K562 (cell line): ENCODE measurements at regions not wholly inside any gene's neighbourhood (a gene's known extent, or its start where the extent isn't known, plus 50 kb on each side); places are given as distances from the start of the nearest gene placed in this dataset.

ENCODE experiments used
- ATAC-seq: fragments of 200-7000 bp; cut with Tn5 transposase; 3 replicates; pipeline ENCODE4 v1.9.1; 2020; ENCODE audit warnings: moderate library complexity
- BruUV-seq: library from RNA; stranded (reverse); fragments of 400-500 nt; replicated peaks from 2 replicates; lab custom pipeline; 2021; lab: Mats Ljungman, UMichigan
- CTCF ChIA-PET: fragments of 300-600 bp; formaldehyde crosslinking; extraction: SDS; loops from one replicate; lab custom pipeline; 2021; ENCODE audit warnings: low intra/inter-chr PET ratio; lab: Yijun Ruan, JAX
- POLR2A ChIA-PET: fragments of 300-600, 350-650 bp; sonication (Branson Sonifier 250); formaldehyde crosslinking; extraction: SDS; loops from one replicate; lab custom pipeline; 2021; ENCODE audit warnings: antibody characterized with exemption, inconsistent platforms; lab: Yijun Ruan, JAX
- DNase-seq, 4 experiments: peaks; one replicate each; pipeline versions ENCODE4 v3.0.0 to v3.0.0-alpha.2; 2011 to 2018; ENCODE audit warnings: low spot score in 3 of 4, mixed read lengths in 3 of 4; ENCODE audit errors: extremely low read depth in 1 of 4
- FAIRE-seq: peaks from 2 replicates; lab custom pipeline; 2011; peaks lifted over from hg19 to GRCh38; lab: Jason Lieb, UNC
- H2AFZ ChIP-seq: 2 replicates; pipeline ENCODE4 v1.6.0; 2011; ENCODE audit warnings: low read depth, low read length, control low read depth, inconsistent platforms
- H3K27ac ChIP-seq: fragments of 200-600 bp; 3 replicates; pipeline ENCODE4 v1.8.0; 2011; ENCODE audit warnings: low read depth, mild to moderate bottlenecking, control low read depth, inconsistent platforms, low read length, moderate library complexity, mixed read lengths; ENCODE audit errors: extremely low read depth
- H3K27me3 ChIP-seq, 2 experiments: fragments of 300-600 bp in 1 of 2; 2 replicates in 1 of 2; 3 replicates in 1 of 2; pipeline versions ENCODE4 v1.6.0 to v1.8.0; 2011; ENCODE audit warnings: inconsistent platforms in 2 of 2, low read length in 2 of 2, mild to moderate bottlenecking in 1 of 2, mixed read lengths in 1 of 2, moderate library complexity in 1 of 2; ENCODE audit not compliant: control insufficient read depth in 2 of 2, insufficient read depth in 2 of 2
- H3K36me3 ChIP-seq: fragments of 300-600 bp; 3 replicates; pipeline ENCODE4 v1.8.0; 2011; ENCODE audit warnings: mild to moderate bottlenecking, low read length, inconsistent platforms; ENCODE audit not compliant: control insufficient read depth, insufficient read depth
- H3K4me1 ChIP-seq, 2 experiments: fragments of 200-600 bp in 1 of 2; replicated peaks in 1 of 2; 2 replicates in 1 of 2; 3 replicates in 1 of 2; pipeline versions ENCODE4 v1.5.1 to v1.8.0; 2011; ENCODE audit warnings: inconsistent platforms in 2 of 2, low read length in 2 of 2, mild to moderate bottlenecking in 1 of 2, mixed read lengths in 1 of 2, moderate library complexity in 1 of 2; ENCODE audit not compliant: control insufficient read depth in 2 of 2, insufficient read depth in 2 of 2
- H3K4me2 ChIP-seq: 2 replicates; pipeline ENCODE4 v1.6.1; 2011; ENCODE audit warnings: low read length, control low read depth, inconsistent platforms, mixed read lengths; ENCODE audit not compliant: insufficient read depth
- H3K4me3 ChIP-seq: fragments of 200-600 bp; sonication (generic), shearing (Covaris generic); 2 replicates; pipeline ENCODE4 v1.5.1; 2016; ENCODE audit warnings: control low read depth, inconsistent platforms
- H3K79me2 ChIP-seq: fragments of 200-600 bp; 3 replicates; pipeline ENCODE4 v1.8.0; 2011; ENCODE audit warnings: low read length, inconsistent platforms; ENCODE audit not compliant: control insufficient read depth, insufficient read depth
- H3K9ac ChIP-seq, 2 experiments: 2 replicates each; pipeline versions ENCODE4 v1.6.0 to v1.6.1; 2011; ENCODE audit warnings: low read depth in 2 of 2, low read length in 2 of 2, control low read depth in 1 of 2, inconsistent platforms in 1 of 2, mild to moderate bottlenecking in 1 of 2, mixed read lengths in 1 of 2; ENCODE audit not compliant: insufficient read depth in 1 of 2
- H3K9me1 ChIP-seq: one replicate; pipeline ENCODE4 v1.6.0; 2011; ENCODE audit warnings: inconsistent platforms, mild to moderate bottlenecking, low read length, moderate library complexity; ENCODE audit not compliant: control insufficient read depth, insufficient read depth
- H3K9me3 ChIP-seq: replicated peaks from 2 replicates; pipeline ENCODE4 v1.5.1; 2011; ENCODE audit warnings: low read depth, low read length, inconsistent platforms; ENCODE audit not compliant: control insufficient read depth, insufficient read depth
- H4K20me1 ChIP-seq: replicated peaks from 2 replicates; pipeline ENCODE4 v1.6.1; 2011; ENCODE audit warnings: low read length, inconsistent platforms, mixed read lengths; ENCODE audit not compliant: control insufficient read depth, insufficient read depth
- ADNP ChIP-seq: fragments of 200-800 bp; sonication (Bioruptor generic); IDR thresholded peaks from 2 replicates; pipeline ENCODE4 v1.6.1; 2016; ENCODE audit warnings: missing genetic modification characterization, missing compliant biosample characterization
- ETV1 ChIP-seq: fragments of 450-650 bp; conservative IDR thresholded peaks from 2 replicates; pipeline ENCODE4 v1.6.1; 2016; ENCODE audit warnings: missing genetic modification characterization, control low read depth, low read depth, missing compliant biosample characterization
- EZH2 ChIP-seq: IDR thresholded peaks from 2 replicates; pipeline ENCODE4 v1.6.1; 2012; ENCODE audit warnings: low read depth, mild to moderate bottlenecking, inconsistent platforms, low read length, borderline replicate concordance
- HMBOX1 ChIP-seq: sonication (generic); IDR thresholded peaks from 2 replicates; pipeline ENCODE4 v1.6.1; 2016
- POLR2AphosphoS5 ChIP-seq: IDR thresholded peaks from 2 replicates; pipeline ENCODE4 v1.6.1; 2011; ENCODE audit warnings: mild to moderate bottlenecking, low read depth, low read length, moderate library complexity; ENCODE audit not compliant: control insufficient read depth, insufficient read depth
- SAFB ChIP-seq: fragments of 200-400 bp; formaldehyde crosslinking; IDR thresholded peaks from 2 replicates; pipeline ENCODE4 v1.6.1; 2017; ENCODE audit warnings: low read depth, low read length, borderline replicate concordance
- WGBS: fragments of 100-300 bp; shearing (Covaris generic); methylation state at CpG from one replicate; pipeline ENCODE4 v1.1.6; 2016; ENCODE audit warnings: low coverage, mixed read lengths; ENCODE audit not compliant: insufficient coverage; ENCODE audit errors: missing lambda C conversion rate; 5-methylcytosine and 5-hydroxymethylcytosine counted together
- in situ Hi-C: fragments of 300-500 bp; cut with MboI; formaldehyde crosslinking; loops from 4 replicates; pipeline ENCODE4 v1.15.0; 2018; ENCODE audit warnings: inconsistent platforms, mixed read lengths
- intact Hi-C: fragments of 100-400 bp; cut with micrococcal nuclease; formaldehyde crosslinking; loops from 2 replicates; pipeline ENCODE4 v1.14.2; 2022
- TF ChIP-seq, protein P1 (sequence below): fragments of 200-800 bp; sonication (Bioruptor generic); IDR thresholded peaks from 2 replicates; pipeline ENCODE4 v1.6.1; 2017; ENCODE audit warnings: missing genetic modification characterization, missing compliant biosample characterization
- TF ChIP-seq, protein P2 (sequence below): fragments of 450-650 bp; conservative IDR thresholded peaks from 2 replicates; pipeline ENCODE4 v1.6.1; 2016; ENCODE audit warnings: missing genetic modification characterization, low read depth, mild to moderate bottlenecking, missing compliant biosample characterization, moderate library complexity

DNA sequence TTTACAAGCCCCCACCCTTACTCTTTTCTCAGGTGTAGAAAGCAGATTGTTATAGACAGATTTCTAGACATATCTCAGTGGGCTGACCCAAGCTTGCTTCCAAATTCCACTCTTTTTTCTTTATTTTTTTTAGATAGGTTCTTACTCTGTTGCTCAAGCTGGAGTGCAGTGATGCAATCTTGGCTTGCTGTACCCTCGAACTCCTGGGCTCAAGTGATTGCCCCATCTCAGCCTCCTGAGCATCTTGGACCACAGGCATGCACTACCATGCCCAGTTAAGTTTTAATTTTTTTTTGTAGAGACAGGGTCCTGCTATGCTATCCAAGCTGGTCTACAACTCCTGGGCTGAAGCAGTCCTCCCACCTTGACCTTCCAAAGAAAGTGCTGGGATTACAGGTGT, 53.5 kb upstream of the ADAMTS9 start:
- BruUV-seq = no TSS peak
- no peaks in the 10 kb centered on the region for H3K27me3 ChIP-seq
- no peak for ATAC-seq
- TF ChIP-seq EZH2 = no peak
- no peak for TF ChIP-seq ETV1 (tag)
- no peak for TF ChIP-seq SAFB
- no peak for TF ChIP-seq ADNP (tag)
- TF ChIP-seq POLR2AphosphoS5 = no peak
- no peak for TF ChIP-seq HMBOX1
- TF ChIP-seq, protein P1, sequence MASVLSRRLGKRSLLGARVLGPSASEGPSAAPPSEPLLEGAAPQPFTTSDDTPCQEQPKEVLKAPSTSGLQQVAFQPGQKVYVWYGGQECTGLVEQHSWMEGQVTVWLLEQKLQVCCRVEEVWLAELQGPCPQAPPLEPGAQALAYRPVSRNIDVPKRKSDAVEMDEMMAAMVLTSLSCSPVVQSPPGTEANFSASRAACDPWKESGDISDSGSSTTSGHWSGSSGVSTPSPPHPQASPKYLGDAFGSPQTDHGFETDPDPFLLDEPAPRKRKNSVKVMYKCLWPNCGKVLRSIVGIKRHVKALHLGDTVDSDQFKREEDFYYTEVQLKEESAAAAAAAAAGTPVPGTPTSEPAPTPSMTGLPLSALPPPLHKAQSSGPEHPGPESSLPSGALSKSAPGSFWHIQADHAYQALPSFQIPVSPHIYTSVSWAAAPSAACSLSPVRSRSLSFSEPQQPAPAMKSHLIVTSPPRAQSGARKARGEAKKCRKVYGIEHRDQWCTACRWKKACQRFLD (CRISPR knock-in tag) = no peak
- TF ChIP-seq, protein P2, sequence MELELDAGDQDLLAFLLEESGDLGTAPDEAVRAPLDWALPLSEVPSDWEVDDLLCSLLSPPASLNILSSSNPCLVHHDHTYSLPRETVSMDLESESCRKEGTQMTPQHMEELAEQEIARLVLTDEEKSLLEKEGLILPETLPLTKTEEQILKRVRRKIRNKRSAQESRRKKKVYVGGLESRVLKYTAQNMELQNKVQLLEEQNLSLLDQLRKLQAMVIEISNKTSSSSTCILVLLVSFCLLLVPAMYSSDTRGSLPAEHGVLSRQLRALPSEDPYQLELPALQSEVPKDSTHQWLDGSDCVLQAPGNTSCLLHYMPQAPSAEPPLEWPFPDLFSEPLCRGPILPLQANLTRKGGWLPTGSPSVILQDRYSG (tag) = no peak
- in situ Hi-C loops (no loop called here), intact Hi-C loops (no loop called here)
- ChIA-PET CTCF (no interaction called here), POLR2A (interaction anchor here (0.5 to 0.7 kb wide), 2 partner anchors 15 to 16 kb away, joined by 4 read pairs; no protein-coding TSS in a partner anchor)
- no peak overlapping the region for H3K4me2 ChIP-seq
- H3K9ac ChIP-seq = no peak overlapping the region
- no peaks in the 10 kb centered on the region; a peak in 1 of 5 replicates for H3K4me1 ChIP-seq
- FAIRE-seq = no peak
- WGBS = 0% methylated on average over 1 of the region's 1 CpG
- no peaks in the 10 kb centered on the region for H3K9me1 ChIP-seq
- no peak for DNase-seq
- H3K9me3 ChIP-seq = no peaks in the 10 kb centered on the region
- H3K4me3 ChIP-seq = no peak overlapping the region
- H2AFZ ChIP-seq = no peak overlapping the region
- no peak overlapping the region for H3K27ac ChIP-seq
- H3K36me3 ChIP-seq = no peaks in the 10 kb centered on the region
- no peaks in the 10 kb centered on the region for H4K20me1 ChIP-seq
- H3K79me2 ChIP-seq = no peaks in the 10 kb centered on the region
